Calu3 (cell line): ENCODE measurements at regions not wholly inside any gene's neighbourhood (a gene's known extent, or its start where the extent isn't known, plus 50 kb on each side); places are given as distances from the start of the nearest gene placed in this dataset.

Source experiments
- BruUV-seq: library from RNA; stranded (reverse); fragments of 400-500 nt; replicated peaks from 2 replicates; lab custom pipeline; 2021; lab: Mats Ljungman, UMichigan
- CTCF ChIA-PET: fragments of 300-600 bp; sonication (Branson Sonifier 250); formaldehyde crosslinking; loops from one replicate; lab custom pipeline; 2022; ENCODE audit warnings: antibody characterized with exemption; lab: Charles Lee
- DNase-seq: peaks from one replicate; pipeline ENCODE4 v3.0.0; 2022
- H3K27ac Mint-ChIP-seq: one replicate; pipeline ENCODE4 v1.8.0; 2022; ENCODE audit warnings: mixed read lengths; ENCODE audit not compliant: unreplicated experiment
- H3K27me3 Mint-ChIP-seq: one replicate; pipeline ENCODE4 v1.8.0; 2022; ENCODE audit warnings: mixed read lengths; ENCODE audit not compliant: unreplicated experiment
- H3K36me3 Mint-ChIP-seq: one replicate; pipeline ENCODE4 v1.8.0; 2022; ENCODE audit warnings: mild to moderate bottlenecking, moderate library complexity, mixed read lengths; ENCODE audit not compliant: insufficient read depth, unreplicated experiment
- H3K4me1 Mint-ChIP-seq: one replicate; pipeline ENCODE4 v1.8.0; 2022; ENCODE audit warnings: mild to moderate bottlenecking, low read depth, mixed read lengths; ENCODE audit not compliant: unreplicated experiment
- H3K4me3 Mint-ChIP-seq: one replicate; pipeline ENCODE4 v1.8.0; 2022; ENCODE audit warnings: mild to moderate bottlenecking, low read depth, moderate library complexity, mixed read lengths; ENCODE audit not compliant: unreplicated experiment
- H3K9me3 Mint-ChIP-seq: one replicate; pipeline ENCODE4 v1.8.0; 2022; ENCODE audit warnings: low read depth, mixed read lengths; ENCODE audit not compliant: unreplicated experiment
- CTCF ChIP-seq: fragments of 200-600 bp; IDR thresholded peaks from one replicate; pipeline ENCODE4 v1.8.0; 2022; ENCODE audit warnings: antibody characterized with exemption; ENCODE audit not compliant: unreplicated experiment
- intact Hi-C: fragments of 100-400 bp; cut with micrococcal nuclease; formaldehyde crosslinking; loops from one replicate; pipeline ENCODE4 v1.10.0; 2022; ENCODE audit not compliant: unreplicated experiment

DNA sequence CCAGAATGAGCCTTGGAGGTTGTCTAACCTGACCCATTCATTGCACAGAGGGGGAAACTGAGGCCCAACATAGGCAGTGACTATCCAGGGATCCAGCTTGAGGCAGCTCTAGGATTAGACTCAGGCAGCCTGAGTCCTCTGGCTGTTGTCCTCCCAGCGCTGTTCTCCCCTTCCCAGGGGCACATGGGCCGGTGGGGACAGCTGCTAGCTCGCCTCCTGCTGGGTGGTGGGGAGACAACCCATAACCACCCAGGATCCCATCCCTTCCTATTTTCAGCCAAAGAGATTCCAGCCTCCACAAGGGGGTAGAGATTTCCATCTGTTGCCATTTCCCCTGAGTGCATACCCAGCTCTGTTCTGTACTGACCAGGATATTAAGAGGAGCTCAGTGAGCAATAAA, 145.1 kb upstream of the GPR26 start:
- Mint-ChIP-seq H3K27ac (no peak overlapping the region), H3K27me3 (peaks cover 20% of the 10 kb centered on the region), H3K36me3 (no peaks in the 10 kb centered on the region), H3K4me1 (no peaks in the 10 kb centered on the region), H3K4me3 (no peak overlapping the region), H3K9me3 (no peaks in the 10 kb centered on the region)
- DNase-seq, result no peak
- intact Hi-C loops, result no loop called here
- no TSS peak for BruUV-seq
- no peak for TF ChIP-seq CTCF
- CTCF ChIA-PET, result no interaction called here

GRCh38 chr10:123521556-123521955, 144.6 kb upstream of the GPR26 start:
- intact Hi-C loops, result no loop called here
- H3K27ac Mint-ChIP-seq, result no peak overlapping the region
- H3K4me1 Mint-ChIP-seq, result no peaks in the 10 kb centered on the region
- no TSS peak for BruUV-seq
- H3K9me3 Mint-ChIP-seq, result no peaks in the 10 kb centered on the region
- no peak overlapping the region for H3K4me3 Mint-ChIP-seq
- peaks cover 20% of the 10 kb centered on the region for H3K27me3 Mint-ChIP-seq
- no peak for TF ChIP-seq CTCF
- no peaks in the 10 kb centered on the region for H3K36me3 Mint-ChIP-seq
- no peak for DNase-seq
- CTCF ChIA-PET, result no interaction called here

DNA sequence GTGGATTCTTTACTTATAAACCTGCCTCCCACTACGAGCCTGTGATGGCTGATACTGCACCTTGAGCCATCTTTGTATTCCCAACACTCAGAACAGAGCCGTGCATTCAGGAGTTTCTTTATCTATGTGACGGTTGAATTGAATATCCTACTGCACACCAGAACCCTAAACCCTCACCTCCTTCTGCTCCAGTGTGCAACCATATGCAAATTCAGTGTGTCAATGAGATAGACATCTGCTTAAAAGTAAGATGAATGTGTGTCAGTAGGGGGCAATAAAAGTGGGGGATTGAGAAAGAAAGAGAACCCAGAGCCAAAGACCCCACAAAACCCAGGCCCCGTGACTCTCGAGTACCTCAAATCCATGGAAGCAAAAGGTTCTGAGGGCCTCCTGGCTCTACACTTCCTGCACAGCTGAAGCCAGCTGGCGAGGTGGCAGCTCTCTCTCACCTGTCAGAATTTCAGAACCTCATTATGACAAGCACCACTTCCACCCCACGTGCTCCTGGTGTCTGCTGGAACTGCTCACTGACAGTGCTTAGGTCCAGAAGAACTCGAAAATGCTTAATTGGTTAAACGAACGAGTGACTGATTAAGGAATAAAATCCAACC, 143.3 kb upstream of the GPR26 start:
- no peak overlapping the region for H3K4me3 Mint-ChIP-seq
- no peak for TF ChIP-seq CTCF
- DNase-seq, result no peak
- H3K27me3 Mint-ChIP-seq, result peaks cover 12% of the 10 kb centered on the region
- BruUV-seq, result no TSS peak
- H3K4me1 Mint-ChIP-seq, result no peaks in the 10 kb centered on the region
- intact Hi-C loops, result no loop called here
- CTCF ChIA-PET, result no interaction called here
- no peaks in the 10 kb centered on the region for H3K9me3 Mint-ChIP-seq
- no peaks in the 10 kb centered on the region for H3K36me3 Mint-ChIP-seq
- H3K27ac Mint-ChIP-seq, result no peak overlapping the region

DNA sequence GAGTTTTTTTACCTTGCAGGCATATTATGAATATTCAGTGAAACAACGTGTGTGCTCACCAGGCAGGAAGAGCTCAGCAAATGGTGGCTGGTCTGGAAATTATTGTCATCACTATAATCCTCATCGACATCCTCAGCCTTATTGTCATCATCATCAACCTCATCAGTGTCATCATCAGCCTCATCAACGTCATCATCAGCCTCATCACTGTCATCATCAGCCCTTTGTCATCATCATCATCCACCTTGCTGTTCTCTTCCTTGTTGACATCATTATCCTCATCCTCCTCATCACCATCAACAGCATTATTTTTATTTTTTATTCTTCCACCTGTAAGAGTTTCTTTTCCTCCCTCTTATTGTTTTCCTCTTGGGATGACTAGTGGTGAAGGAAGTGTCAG, 142.3 kb upstream of the GPR26 start:
- CTCF ChIA-PET, result no interaction called here
- peaks cover 7% of the 10 kb centered on the region for H3K27me3 Mint-ChIP-seq
- no peaks in the 10 kb centered on the region for H3K36me3 Mint-ChIP-seq

More for the DNA sequence above, 142.3 kb upstream of the GPR26 start:
- no TSS peak for BruUV-seq
- intact Hi-C loops, result no loop called here
- Mint-ChIP-seq H3K4me1 (no peaks in the 10 kb centered on the region), H3K4me3 (no peak overlapping the region), H3K9me3 (no peaks in the 10 kb centered on the region), H3K27ac (no peak overlapping the region)
- no peak for TF ChIP-seq CTCF
- no peak for DNase-seq
